Thyroid gland (tissue), 4 donors: ENCODE measurements at regions not wholly inside any gene's neighbourhood (a gene's known extent, or its start where the extent isn't known, plus 50 kb on each side); places are given as distances from the start of the nearest gene placed in this dataset.

Experiments
- POLR2A ChIP-seq, 2 donors: fragments of 450-650 bp; IDR thresholded peaks; one replicate each; pipeline ENCODE4 v1.6.1; 2017; ENCODE audit warnings: antibody characterized with exemption in 2 of 2, mild to moderate bottlenecking in 2 of 2, moderate library complexity in 1 of 2
- TF ChIP-seq, protein P1 (sequence below), 6 experiments: fragments of 200-600 bp in 3 of 6; fragments of 450-650 bp in 3 of 6; sonication (generic) in 3 of 6; IDR thresholded peaks; one replicate each; pipeline ENCODE4 v1.5.1; 2016 to 2019; ENCODE audit warnings: antibody characterized with exemption in 6 of 6, mild to moderate bottlenecking in 2 of 6, inconsistent platforms in 1 of 6, moderate library complexity in 1 of 6

DNA sequence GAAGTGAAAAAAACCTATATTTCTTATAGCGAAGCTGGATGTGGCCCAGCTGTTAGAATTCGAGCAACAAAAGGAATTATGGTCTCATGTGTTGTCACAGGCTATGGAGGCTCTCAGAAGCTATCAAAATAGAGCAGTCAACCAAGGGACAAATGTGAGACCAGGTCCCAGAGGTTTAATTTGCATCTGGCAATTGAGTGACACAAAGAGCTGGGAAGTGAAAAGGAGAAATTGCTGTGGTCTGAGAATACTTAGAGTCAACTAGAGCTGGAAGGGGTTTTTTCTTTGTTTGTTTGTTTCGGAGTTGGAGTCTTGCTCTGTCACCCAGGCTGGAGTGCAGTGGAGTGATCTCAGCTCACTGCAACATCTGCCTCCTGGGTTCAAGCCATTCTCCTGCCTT is 61.3 kb upstream of the SMAD3 start:
- TF ChIP-seq, protein P1, sequence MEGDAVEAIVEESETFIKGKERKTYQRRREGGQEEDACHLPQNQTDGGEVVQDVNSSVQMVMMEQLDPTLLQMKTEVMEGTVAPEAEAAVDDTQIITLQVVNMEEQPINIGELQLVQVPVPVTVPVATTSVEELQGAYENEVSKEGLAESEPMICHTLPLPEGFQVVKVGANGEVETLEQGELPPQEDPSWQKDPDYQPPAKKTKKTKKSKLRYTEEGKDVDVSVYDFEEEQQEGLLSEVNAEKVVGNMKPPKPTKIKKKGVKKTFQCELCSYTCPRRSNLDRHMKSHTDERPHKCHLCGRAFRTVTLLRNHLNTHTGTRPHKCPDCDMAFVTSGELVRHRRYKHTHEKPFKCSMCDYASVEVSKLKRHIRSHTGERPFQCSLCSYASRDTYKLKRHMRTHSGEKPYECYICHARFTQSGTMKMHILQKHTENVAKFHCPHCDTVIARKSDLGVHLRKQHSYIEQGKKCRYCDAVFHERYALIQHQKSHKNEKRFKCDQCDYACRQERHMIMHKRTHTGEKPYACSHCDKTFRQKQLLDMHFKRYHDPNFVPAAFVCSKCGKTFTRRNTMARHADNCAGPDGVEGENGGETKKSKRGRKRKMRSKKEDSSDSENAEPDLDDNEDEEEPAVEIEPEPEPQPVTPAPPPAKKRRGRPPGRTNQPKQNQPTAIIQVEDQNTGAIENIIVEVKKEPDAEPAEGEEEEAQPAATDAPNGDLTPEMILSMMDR (IDR thresholded peaks at IDR 0.05): no peak
- no peak for TF ChIP-seq POLR2A (IDR thresholded peaks at IDR 0.05)
